ENCODE measurements at regions not wholly inside any gene's neighbourhood (a gene's known extent, or its start where the extent isn't known, plus 50 kb on each side); places are given as distances from the start of the nearest gene placed in this dataset.

GRCh38 chr5:4104831-4105597 lies 509.4 kb downstream of the IRX1 start:
- CTCF ChIA-PET, result no interaction called here
- Histone ChIP-seq H3K4me2 (replicated peaks; ENCODE audit: low read depth, low read length, poor library complexity, severe bottlenecking) (no peak overlapping the region), H2AFZ (ENCODE audit: insufficient read depth, low read depth, low read length, poor library complexity, severe bottlenecking) (no peak overlapping the region), H4K20me1 (ENCODE audit: control insufficient read depth, insufficient read depth, low read length, poor library complexity, severe bottlenecking) (no peaks in the 10 kb centered on the region), H3K36me3 (replicated peaks in 1 of 2; ENCODE audit: control extremely low read depth in 1 of 2, control insufficient read depth in 1 of 2, extremely low read depth in 1 of 2, insufficient read depth in 2 of 2, low read length in 1 of 2) (no peaks in the 10 kb centered on the region), H3K27me3 (replicated peaks in 1 of 4; ENCODE audit: control extremely low read depth in 1 of 4, control insufficient read depth in 3 of 4, insufficient read depth in 4 of 4, low read length in 3 of 4) (no peaks in the 10 kb centered on the region), H3K79me2 (ENCODE audit: control insufficient read depth, insufficient read depth, low read length) (no peaks in the 10 kb centered on the region), H3K9me3 (ENCODE audit: control extremely low read depth in 1 of 3, control insufficient read depth in 2 of 3, insufficient read depth in 1 of 3, low read length in 2 of 3) (peaks cover 0 to 6% (median 0%) of the 10 kb centered on the region in 3 donors), H3K9ac (ENCODE audit: low read length) (no peak overlapping the region), H3K4me3 (ENCODE audit: control extremely low read depth in 1 of 5, extremely low read depth in 1 of 5, insufficient read depth in 1 of 5, low read depth in 2 of 5, low read length in 4 of 5) (no peak overlapping the region), H3K27ac (ENCODE audit: low read length in 2 of 2) (no peak overlapping the region), H3K4me1 (ENCODE audit: control insufficient read depth in 2 of 2, insufficient read depth in 2 of 2, low read length in 2 of 2) (no peaks in the 10 kb centered on the region)
- intact Hi-C loops (cut with micrococcal nuclease), result no loop called here
- no peaks in the 10 kb centered on the region for H3K9me3 Mint-ChIP-seq (ENCODE audit: insufficient read depth)
- TF ChIP-seq CTCF (IDR thresholded peaks at IDR 0.05), result no peak
- no peak for TF ChIP-seq EZH2 (IDR thresholded peaks at IDR 0.05; ENCODE audit: borderline replicate concordance, insufficient read depth, low read depth, low read length, poor library complexity, severe bottlenecking)
- no peak overlapping the region for H3K4me3 Mint-ChIP-seq
- no peaks in the 10 kb centered on the region for H3K4me1 Mint-ChIP-seq
- DNase-seq (no peak), ATAC-seq (ENCODE audit: low read depth) (no peak)
- no peak overlapping the region for H3K27ac Mint-ChIP-seq
- H3K27me3 Mint-ChIP-seq, result no peaks in the 10 kb centered on the region
- POLR2A ChIA-PET, result no interaction called here
- WGBS (ENCODE audit: insufficient coverage), result 50% methylated on average over 3 of the region's 4 CpGs

- H3K27me3 ChIP-seq (replicated peaks in 1 of 4; ENCODE audit: control extremely low read depth in 1 of 4, control insufficient read depth in 3 of 4, insufficient read depth in 4 of 4, low read length in 3 of 4), result no peaks in the 10 kb centered on the region
- H3K4me1 ChIP-seq (ENCODE audit: control insufficient read depth in 2 of 2, insufficient read depth in 2 of 2, low read length in 2 of 2), result no peaks in the 10 kb centered on the region
- no peak overlapping the region for H3K27ac ChIP-seq (ENCODE audit: low read length in 2 of 2)
- H3K4me3 Mint-ChIP-seq, result no peak overlapping the region
- WGBS (ENCODE audit: insufficient coverage), result no CpG with 5 or more reads among the region's 1 CpG
- POLR2A ChIA-PET, result no interaction called here
- no peak overlapping the region for H3K4me2 ChIP-seq (replicated peaks; ENCODE audit: low read depth, low read length, poor library complexity, severe bottlenecking)
- H2AFZ ChIP-seq (ENCODE audit: insufficient read depth, low read depth, low read length, poor library complexity, severe bottlenecking), result no peak overlapping the region
- no peak overlapping the region for H3K4me3 ChIP-seq (ENCODE audit: control extremely low read depth in 1 of 5, extremely low read depth in 1 of 5, insufficient read depth in 1 of 5, low read depth in 2 of 5, low read length in 4 of 5)
- H3K4me1 Mint-ChIP-seq, result no peaks in the 10 kb centered on the region
- intact Hi-C loops (cut with micrococcal nuclease), result no loop called here
- no peaks in the 10 kb centered on the region for H3K36me3 ChIP-seq (replicated peaks in 1 of 2; ENCODE audit: control extremely low read depth in 1 of 2, control insufficient read depth in 1 of 2, extremely low read depth in 1 of 2, insufficient read depth in 2 of 2, low read length in 1 of 2)
- H4K20me1 ChIP-seq (ENCODE audit: control insufficient read depth, insufficient read depth, low read length, poor library complexity, severe bottlenecking), result no peaks in the 10 kb centered on the region
- H3K27ac Mint-ChIP-seq, result no peak overlapping the region
- no peak for ATAC-seq (ENCODE audit: low read depth)
- no peaks in the 10 kb centered on the region for H3K27me3 Mint-ChIP-seq
- H3K9ac ChIP-seq (ENCODE audit: low read length), result no peak overlapping the region
- no peaks in the 10 kb centered on the region for H3K79me2 ChIP-seq (ENCODE audit: control insufficient read depth, insufficient read depth, low read length)
- CTCF ChIA-PET, result no interaction called here
- no peak for DNase-seq
- TF ChIP-seq EZH2 (IDR thresholded peaks at IDR 0.05; ENCODE audit: borderline replicate concordance, insufficient read depth, low read depth, low read length, poor library complexity, severe bottlenecking) (no peak), CTCF (IDR thresholded peaks at IDR 0.05) (no peak)
- peaks cover 0 to 2% (median 0%) of the 10 kb centered on the region in 3 donors for H3K9me3 ChIP-seq (ENCODE audit: control extremely low read depth in 1 of 3, control insufficient read depth in 2 of 3, insufficient read depth in 1 of 3, low read length in 2 of 3)
- H3K9me3 Mint-ChIP-seq (ENCODE audit: insufficient read depth), result no peaks in the 10 kb centered on the region
Measured at GRCh38 chr5:4108690-4109089, 513.1 kb downstream of the IRX1 start.
